Mesenchymal stem cell (in vitro differentiated cells and primary cell): ENCODE measurements at regions not wholly inside any gene's neighbourhood (a gene's known extent, or its start where the extent isn't known, plus 50 kb on each side); places are given as distances from the start of the nearest gene placed in this dataset.

Source experiments
- DNase-seq: peaks from one replicate; pipeline ENCODE4 v3.0.0-alpha.2; 2013
- H2AFZ ChIP-seq: one replicate; pipeline ENCODE4 v1.6.1; 2013; ENCODE audit warnings: low read depth, mild to moderate bottlenecking, control low read depth, inconsistent platforms, low read length, moderate library complexity
- H2AK5ac ChIP-seq: 2 replicates; pipeline ENCODE4 v1.6.1; 2013; ENCODE audit warnings: low read length, moderate library complexity, mild to moderate bottlenecking, inconsistent platforms; ENCODE audit not compliant: severe bottlenecking
- H2BK120ac ChIP-seq: one replicate; pipeline ENCODE4 v1.6.1; 2013; ENCODE audit warnings: low read depth, mild to moderate bottlenecking, inconsistent platforms, low read length, moderate library complexity
- H2BK12ac ChIP-seq, 2 experiments: one replicate each; pipeline ENCODE4 v1.6.1; 2013; ENCODE audit warnings: inconsistent platforms in 2 of 2, low read length in 2 of 2, mild to moderate bottlenecking in 2 of 2, moderate library complexity in 2 of 2, control low read depth in 1 of 2
- H2BK15ac ChIP-seq: one replicate; pipeline ENCODE4 v1.6.1; 2013; ENCODE audit warnings: mild to moderate bottlenecking, low read depth, inconsistent platforms; ENCODE audit not compliant: poor library complexity, severe bottlenecking
- H2BK5ac ChIP-seq: 2 replicates; pipeline ENCODE4 v1.6.1; 2013; ENCODE audit warnings: low read depth, mild to moderate bottlenecking, low read length, control low read depth, inconsistent platforms; ENCODE audit not compliant: poor library complexity, severe bottlenecking
- H3K14ac ChIP-seq, 2 experiments: one replicate each; pipeline ENCODE4 v1.6.1; 2013; ENCODE audit warnings: inconsistent platforms in 2 of 2, low read length in 2 of 2, control low read depth in 1 of 2, mild to moderate bottlenecking in 1 of 2, moderate library complexity in 1 of 2
- H3K18ac ChIP-seq, 2 experiments: one replicate each; pipeline ENCODE4 v1.6.1; 2013; ENCODE audit warnings: inconsistent platforms in 2 of 2, low read length in 2 of 2, control low read depth in 1 of 2, low read depth in 1 of 2, mild to moderate bottlenecking in 1 of 2
- H3K23ac ChIP-seq, 2 experiments: one replicate each; pipeline ENCODE4 v1.6.1; 2013; ENCODE audit warnings: inconsistent platforms in 2 of 2, low read length in 2 of 2, mild to moderate bottlenecking in 2 of 2, moderate library complexity in 2 of 2, control low read depth in 1 of 2
- H3K27ac ChIP-seq: 2 replicates; pipeline ENCODE4 v1.5.1; 2013; ENCODE audit warnings: mild to moderate bottlenecking, moderate library complexity, low read length, control low read depth, inconsistent platforms; ENCODE audit not compliant: poor library complexity, severe bottlenecking
- H3K27me3 ChIP-seq, 2 experiments: 2 replicates each; pipeline versions ENCODE4 v1.6.1 to v1.7.0; 2013; ENCODE audit warnings: low read length in 2 of 2, mild to moderate bottlenecking in 2 of 2, moderate library complexity in 2 of 2, control low read depth in 1 of 2, inconsistent platforms in 1 of 2; ENCODE audit not compliant: control insufficient read depth in 1 of 2, insufficient read depth in 1 of 2
- H3K36me3 ChIP-seq, 2 experiments: 2 replicates each; pipeline versions ENCODE4 v1.6.1 to v1.7.0; 2013; ENCODE audit warnings: low read length in 2 of 2, control low read depth in 1 of 2, inconsistent platforms in 1 of 2, low read depth in 1 of 2, mild to moderate bottlenecking in 1 of 2; ENCODE audit not compliant: insufficient read depth in 2 of 2, control insufficient read depth in 1 of 2
- H3K4ac ChIP-seq, 2 experiments: one replicate each; pipeline ENCODE4 v1.6.1; 2013; ENCODE audit warnings: inconsistent platforms in 2 of 2, low read length in 2 of 2, mild to moderate bottlenecking in 2 of 2, moderate library complexity in 2 of 2, control low read depth in 1 of 2, low read depth in 1 of 2
- H3K4me1 ChIP-seq: 2 replicates; pipeline ENCODE4 v1.6.1; 2013; ENCODE audit warnings: low read depth, low read length, control low read depth; ENCODE audit not compliant: control insufficient read depth, insufficient read depth
- H3K4me2 ChIP-seq: 2 replicates; pipeline ENCODE4 v1.6.1; 2013; ENCODE audit warnings: low read length, mild to moderate bottlenecking, inconsistent platforms; ENCODE audit not compliant: poor library complexity, severe bottlenecking
- H3K4me3 ChIP-seq, 2 experiments: 2 replicates each; pipeline versions ENCODE4 v1.5.1 to v1.7.0; 2013; ENCODE audit warnings: low read length in 2 of 2, mild to moderate bottlenecking in 2 of 2, control low read depth in 1 of 2, low read depth in 1 of 2; ENCODE audit not compliant: insufficient read depth in 1 of 2
- H3K79me1 ChIP-seq: replicated peaks from 2 replicates; pipeline ENCODE4 v1.6.1; 2013; ENCODE audit warnings: mild to moderate bottlenecking, control low read depth, low read length, inconsistent platforms; ENCODE audit not compliant: poor library complexity, severe bottlenecking
- H3K9ac ChIP-seq: 2 replicates; pipeline ENCODE4 v1.7.0; 2013; ENCODE audit warnings: mild to moderate bottlenecking, low read length, moderate library complexity
- H3K9me3 ChIP-seq: 2 replicates; pipeline ENCODE4 v1.7.0; 2013; ENCODE audit warnings: mild to moderate bottlenecking, low read length; ENCODE audit not compliant: control insufficient read depth
- H4K8ac ChIP-seq: one replicate; pipeline ENCODE4 v1.6.1; 2013; ENCODE audit warnings: inconsistent platforms, mild to moderate bottlenecking, low read length, moderate library complexity
- H4K91ac ChIP-seq: one replicate; pipeline ENCODE4 v1.6.1; 2013; ENCODE audit warnings: mild to moderate bottlenecking, low read length, inconsistent platforms
- WGBS: methylation state at CpG from one replicate; pipeline ENCODE4 v1.1.7; 2013; ENCODE audit warnings: mixed read lengths; 5-methylcytosine and 5-hydroxymethylcytosine counted together

DNA sequence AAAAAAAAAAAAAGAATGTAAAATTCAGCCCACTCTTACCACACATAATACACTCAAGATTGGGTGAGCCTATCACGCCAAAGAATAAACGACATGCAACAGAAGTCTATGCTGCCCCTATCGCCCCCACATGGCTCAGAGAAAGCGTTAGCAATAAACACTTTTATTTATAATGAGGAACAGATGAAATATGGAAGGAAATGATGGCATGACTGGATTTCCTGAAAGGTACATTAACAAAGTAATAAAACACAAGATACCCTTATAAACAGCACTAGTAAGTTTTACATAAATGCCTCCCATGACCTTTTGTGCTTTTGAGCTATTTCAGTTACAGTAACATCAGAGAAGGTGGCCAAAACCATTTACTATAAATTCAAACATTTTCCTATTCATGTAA is 71.4 kb upstream of the SCAF8 start:
- H3K23ac ChIP-seq = no peak overlapping the region
- H3K4me3 ChIP-seq = no peak overlapping the region
- no peak overlapping the region for H3K4me2 ChIP-seq
- no peak overlapping the region for H3K9ac ChIP-seq
- no peak overlapping the region for H2BK12ac ChIP-seq
- 100% methylated on average over 2 of the region's 4 CpGs for WGBS
- no peaks in the 10 kb centered on the region for H3K36me3 ChIP-seq
- no peak overlapping the region for H4K91ac ChIP-seq
- no peak overlapping the region for H2BK5ac ChIP-seq
- no peak for DNase-seq
- H2BK120ac ChIP-seq = no peak overlapping the region
- no peak overlapping the region for H2AFZ ChIP-seq
- H3K27me3 ChIP-seq = no peaks in the 10 kb centered on the region
- no peak overlapping the region for H2BK15ac ChIP-seq
- no peak overlapping the region for H3K27ac ChIP-seq
- no peak overlapping the region for H3K18ac ChIP-seq
- H2AK5ac ChIP-seq = no peak overlapping the region
- H3K4me1 ChIP-seq = no peaks in the 10 kb centered on the region
- no peaks in the 10 kb centered on the region for H3K9me3 ChIP-seq
- H4K8ac ChIP-seq = no peak overlapping the region
- H3K4ac ChIP-seq = no peak overlapping the region
- H3K79me1 ChIP-seq = no peaks in the 10 kb centered on the region
- no peak overlapping the region for H3K14ac ChIP-seq

GRCh38 chr6:154664287-154664686 is 68.9 kb upstream of the SCAF8 start:
- Histone ChIP-seq H3K36me3 (no peaks in the 10 kb centered on the region), H2AFZ (no peak overlapping the region), H3K9ac (no peak overlapping the region), H4K91ac (no peak overlapping the region), H3K4me1 (no peaks in the 10 kb centered on the region), H2AK5ac (no peak overlapping the region), H3K79me1 (no peaks in the 10 kb centered on the region), H3K14ac (no peak overlapping the region), H3K4ac (no peak overlapping the region), H2BK120ac (no peak overlapping the region), H4K8ac (no peak overlapping the region), H3K4me2 (no peak overlapping the region), H3K27ac (no peak overlapping the region), H2BK12ac (no peak overlapping the region), H3K9me3 (no peaks in the 10 kb centered on the region), H3K18ac (no peak overlapping the region), H2BK15ac (no peak overlapping the region), H3K4me3 (no peak overlapping the region), H2BK5ac (no peak overlapping the region), H3K27me3 (no peaks in the 10 kb centered on the region), H3K23ac (no peak overlapping the region)
- no peak for DNase-seq
- WGBS = 90% methylated on average over 2 of the region's 3 CpGs

DNA sequence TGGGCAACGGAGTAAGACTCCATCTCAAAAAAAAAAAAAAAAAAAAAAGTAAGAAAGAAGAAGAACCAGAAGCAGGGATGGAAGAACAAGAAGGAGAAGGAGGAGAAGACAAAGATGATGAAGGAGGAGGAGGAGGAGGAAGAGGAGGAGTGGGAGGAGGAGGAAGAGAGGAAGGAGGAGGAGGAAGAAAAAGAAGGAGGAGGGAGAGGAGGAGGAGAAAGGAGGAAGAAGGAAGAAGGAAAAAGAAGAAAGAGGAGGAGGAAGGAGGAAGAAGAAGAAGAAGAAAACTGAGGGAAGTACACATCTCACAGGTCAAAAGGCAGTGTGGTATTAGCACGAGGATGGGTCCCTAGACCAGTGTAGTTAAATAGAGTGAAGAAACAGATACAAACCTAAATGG is 65.1 kb upstream of the SCAF8 start:
- H4K8ac ChIP-seq = no peak overlapping the region
- no peak overlapping the region for H3K4me2 ChIP-seq
- no peak overlapping the region for H2BK5ac ChIP-seq
- DNase-seq = no peak
- no peaks in the 10 kb centered on the region for H3K79me1 ChIP-seq
- no peak overlapping the region for H2BK15ac ChIP-seq
- H3K4me3 ChIP-seq = no peak overlapping the region
- H3K27me3 ChIP-seq = no peaks in the 10 kb centered on the region
- H2BK120ac ChIP-seq = no peak overlapping the region
- WGBS = no CpG with 5 or more reads among the region's 2 CpGs
- H3K9me3 ChIP-seq = no peaks in the 10 kb centered on the region
- no peak overlapping the region for H3K27ac ChIP-seq
- H3K14ac ChIP-seq = no peak overlapping the region
- H3K4me1 ChIP-seq = no peaks in the 10 kb centered on the region
- no peak overlapping the region for H2AK5ac ChIP-seq
- no peak overlapping the region for H2BK12ac ChIP-seq
- no peaks in the 10 kb centered on the region for H3K36me3 ChIP-seq
- H2AFZ ChIP-seq = no peak overlapping the region
- H3K9ac ChIP-seq = no peak overlapping the region
- H3K23ac ChIP-seq = no peak overlapping the region
- no peak overlapping the region for H3K4ac ChIP-seq
- H3K18ac ChIP-seq = no peak overlapping the region
- no peak overlapping the region for H4K91ac ChIP-seq

DNA sequence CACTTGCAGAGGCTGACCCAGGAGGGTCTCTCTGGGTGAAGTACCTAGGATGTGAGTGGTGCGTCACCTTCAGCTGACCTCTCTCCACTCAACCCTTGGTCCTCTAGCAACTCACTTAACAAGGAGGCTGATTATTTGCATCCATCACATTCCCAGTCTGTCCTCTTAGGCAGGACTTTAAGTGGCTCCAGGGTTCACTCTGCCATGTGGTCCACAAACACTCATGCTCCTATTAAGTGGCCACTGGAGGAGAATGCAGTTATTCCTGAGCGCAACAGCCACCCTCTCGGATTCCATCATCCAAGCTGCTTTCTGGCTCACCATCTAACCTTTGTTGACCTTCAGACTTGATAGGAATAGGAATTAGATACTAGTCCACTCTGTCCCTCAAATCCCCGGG is 61.1 kb upstream of the SCAF8 start:
- no peaks in the 10 kb centered on the region for H3K9me3 ChIP-seq
- no peaks in the 10 kb centered on the region for H3K79me1 ChIP-seq
- no peaks in the 10 kb centered on the region for H3K36me3 ChIP-seq
- H3K4me2 ChIP-seq = no peak overlapping the region
- H3K23ac ChIP-seq = no peak overlapping the region
- 100% methylated on average over 2 of the region's 4 CpGs for WGBS
- DNase-seq = no peak
- H3K27ac ChIP-seq = no peak overlapping the region
- H3K4me1 ChIP-seq = no peaks in the 10 kb centered on the region
- no peak overlapping the region for H2BK12ac ChIP-seq
- H2BK15ac ChIP-seq = no peak overlapping the region
- no peak overlapping the region for H2BK120ac ChIP-seq
- H2AK5ac ChIP-seq = no peak overlapping the region
- no peaks in the 10 kb centered on the region for H3K27me3 ChIP-seq
- H4K8ac ChIP-seq = no peak overlapping the region
- H3K18ac ChIP-seq = no peak overlapping the region
- no peak overlapping the region for H4K91ac ChIP-seq
- H3K4me3 ChIP-seq = no peak overlapping the region
- H3K9ac ChIP-seq = no peak overlapping the region
- H3K4ac ChIP-seq = no peak overlapping the region
- H3K14ac ChIP-seq = no peak overlapping the region
- no peak overlapping the region for H2BK5ac ChIP-seq
- H2AFZ ChIP-seq = no peak overlapping the region
